Lower leg skin (tissue), 4 donors: ENCODE measurements at regions not wholly inside any gene's neighbourhood (a gene's known extent, or its start where the extent isn't known, plus 50 kb on each side); places are given as distances from the start of the nearest gene placed in this dataset.
"Not testable (repeated sequence)": the region's sequence is repeated elsewhere in the genome, so short reads cannot be mapped to it uniquely, and the experiment has no call there.

Experiments
- DNase-seq, 2 donors: peaks; one replicate each; pipeline ENCODE4 v3.0.0-alpha.2; 2019; ENCODE audit warnings: low spot score in 2 of 2
- H3K4me3 ChIP-seq: fragments of 200-600 bp; sonication (generic); 2 replicates; pipeline ENCODE4 v1.5.1; 2017; ENCODE audit warnings: mild to moderate bottlenecking, low read depth; ENCODE audit not compliant: poor library complexity, severe bottlenecking
- CTCF ChIP-seq, 3 donors: fragments of 450-650 bp; IDR thresholded peaks; one replicate each; pipeline ENCODE4 v1.5.1; 2016; ENCODE audit warnings: antibody characterized with exemption in 3 of 3, mild to moderate bottlenecking in 3 of 3, moderate library complexity in 2 of 3
- POLR2A ChIP-seq, 2 donors: fragments of 450-650 bp; IDR thresholded peaks; one replicate each; pipeline ENCODE4 v1.6.1; 2016 to 2017; ENCODE audit warnings: antibody characterized with exemption in 2 of 2, mild to moderate bottlenecking in 1 of 2, moderate library complexity in 1 of 2
- WGBS, 2 donors: methylation state at CpG; one replicate each; pipeline ENCODE4 v1.1.5; 2018; 5-methylcytosine and 5-hydroxymethylcytosine counted together
- intact Hi-C: fragments of 100-400 bp; cut with DNase I; formaldehyde crosslinking; loops from one replicate; pipeline ENCODE4 v1.15.0; 2023; ENCODE audit warnings: low total_unique reads

GRCh38 chr19:27719034-27719433, 1493.9 kb downstream of the UQCRFS1 start:
- intact Hi-C loops = no loop called here
- no peak for DNase-seq
- H3K4me3 ChIP-seq = no peak overlapping the region
- no peak for TF ChIP-seq POLR2A (IDR thresholded peaks at IDR 0.05)
- TF ChIP-seq CTCF (IDR thresholded peaks at IDR 0.05) = no peak
- WGBS, 2 donors = 79 to 83% methylated on average over 6 of the region's 6 CpGs

GRCh38 chr19:27718234-27718633, 1494.7 kb downstream of the UQCRFS1 start:
- H3K4me3 ChIP-seq = no peak overlapping the region
- intact Hi-C loops = no loop called here
- TF ChIP-seq POLR2A (IDR thresholded peaks at IDR 0.05) (no peak), CTCF (IDR thresholded peaks at IDR 0.05) (no peak)
- DNase-seq = no peak
- 51 to 71% methylated on average over 4 of the region's 4 CpGs for WGBS, 2 donors

- TF ChIP-seq CTCF (IDR thresholded peaks at IDR 0.05) = no peak
- TF ChIP-seq POLR2A (IDR thresholded peaks at IDR 0.05) = no peak
- intact Hi-C loops = no loop called here
- no peak overlapping the region for H3K4me3 ChIP-seq
- DNase-seq = no peak
Observed at GRCh38 chr19:27717825-27718224, 1495.1 kb downstream of the UQCRFS1 start.

- no peak for DNase-seq
- intact Hi-C loops = no loop called here
- 42 to 71% methylated on average over 3 of the region's 3 CpGs for WGBS, 2 donors
- no peak overlapping the region for H3K4me3 ChIP-seq
- TF ChIP-seq CTCF (IDR thresholded peaks at IDR 0.05) (no peak), POLR2A (IDR thresholded peaks at IDR 0.05) (no peak)
Observed at GRCh38 chr19:27716922-27717321, 1496.0 kb downstream of the UQCRFS1 start.

- no peak overlapping the region for H3K4me3 ChIP-seq
- WGBS, 2 donors = 67 to 81% methylated on average over 2 of the region's 2 CpGs
- no peak for DNase-seq
- no peak for TF ChIP-seq CTCF (IDR thresholded peaks at IDR 0.05)
- no peak for TF ChIP-seq POLR2A (IDR thresholded peaks at IDR 0.05)
- intact Hi-C loops = no loop called here
Observed at GRCh38 chr19:27714857-27715256, 1498.1 kb downstream of the UQCRFS1 start.

- TF ChIP-seq POLR2A (IDR thresholded peaks at IDR 0.05) (no peak), CTCF (IDR thresholded peaks at IDR 0.05) (no peak)
- no peak overlapping the region for H3K4me3 ChIP-seq
- no peak for DNase-seq
- intact Hi-C loops = no loop called here
- 78 to 81% methylated on average over 5 of the region's 5 CpGs for WGBS, 2 donors
Observed at GRCh38 chr19:27709496-27709895, 1503.5 kb downstream of the UQCRFS1 start.

GRCh38 chr19:27708986-27709385, 1504.0 kb downstream of the UQCRFS1 start:
- intact Hi-C loops, DNase-seq, H3K4me3 ChIP-seq: not testable (repeated sequence)
- 79 to 83% methylated on average over 6 of the region's 6 CpGs for WGBS, 2 donors

GRCh38 chr19:27707026-27707425, 1505.9 kb downstream of the UQCRFS1 start:
- DNase-seq, intact Hi-C loops, H3K4me3 ChIP-seq: not testable (repeated sequence)
- 41 to 70% methylated on average over 3 of the region's 3 CpGs for WGBS, 2 donors
